HepG2 (cell line): ENCODE measurements at regions not wholly inside any gene's neighbourhood (a gene's known extent, or its start where the extent isn't known, plus 50 kb on each side); places are given as distances from the start of the nearest gene placed in this dataset.

ENCODE experiments used
- ATAC-seq: fragments of 200-7000 bp; cut with Tn5 transposase; 3 replicates; pipeline ENCODE4 v1.9.1; 2020; ENCODE audit warnings: mild to moderate bottlenecking, moderate library complexity
- BruUV-seq: library from RNA; stranded (reverse); fragments of 400-500 nt; replicated peaks from 2 replicates; lab custom pipeline; 2021; lab: Mats Ljungman, UMichigan
- CTCF ChIA-PET: fragments of 300-600 bp; formaldehyde crosslinking; extraction: SDS; loops from one replicate; lab custom pipeline; 2021; ENCODE audit warnings: low total read pairs, inconsistent platforms, low intra/inter-chr PET ratio; lab: Yijun Ruan, JAX
- POLR2A ChIA-PET: fragments of 350-600 bp; sonication (Branson Sonifier 250); formaldehyde crosslinking; loops from one replicate; lab custom pipeline; 2020; ENCODE audit warnings: antibody characterized with exemption, inconsistent platforms; lab: Yijun Ruan, JAX
- DNase-seq: peaks from one replicate; pipeline ENCODE4 v3.0.0-alpha.2; 2015; ENCODE audit warnings: low spot score
- FAIRE-seq: peaks from 3 replicates; lab custom pipeline; 2011; peaks lifted over from hg19 to GRCh38; lab: Jason Lieb, UNC
- H2AFZ ChIP-seq: one replicate; pipeline ENCODE4 v1.6.1; 2011; ENCODE audit warnings: low read length, inconsistent platforms
- H3K27ac ChIP-seq: fragments of 300-600 bp; 3 replicates; pipeline ENCODE4 v1.8.0; 2011; ENCODE audit warnings: mixed run types, mild to moderate bottlenecking, mixed read lengths, low read length, inconsistent platforms; ENCODE audit not compliant: insufficient read depth; ENCODE audit errors: extremely low read length
- H3K27me3 ChIP-seq, 2 experiments: fragments of 200-600 bp in 1 of 2; 2 replicates in 1 of 2; 3 replicates in 1 of 2; pipeline versions ENCODE4 v1.6.0 to v1.8.0; 2011; ENCODE audit warnings: low read length in 2 of 2, mild to moderate bottlenecking in 2 of 2, moderate library complexity in 2 of 2, inconsistent platforms in 1 of 2; ENCODE audit not compliant: insufficient read depth in 2 of 2, control insufficient read depth in 1 of 2
- H3K36me3 ChIP-seq, 2 experiments: fragments of 200-600 bp in 1 of 2; replicated peaks in 1 of 2; 2 replicates in 1 of 2; 3 replicates in 1 of 2; pipeline versions ENCODE4 v1.5.1 to v1.8.0; 2011; ENCODE audit warnings: low read length in 2 of 2, inconsistent platforms in 1 of 2; ENCODE audit not compliant: insufficient read depth in 2 of 2, control insufficient read depth in 1 of 2
- H3K4me1 ChIP-seq: 2 replicates; pipeline ENCODE4 v1.5.1; 2012; ENCODE audit warnings: low read length, inconsistent platforms; ENCODE audit not compliant: insufficient read depth
- H3K4me2 ChIP-seq: 2 replicates; pipeline ENCODE4 v1.6.0; 2011; ENCODE audit warnings: low read depth, low read length, inconsistent platforms
- H3K4me3 ChIP-seq, 3 experiments: fragments of 200-600 bp in 1 of 3; sonication (generic), shearing (Covaris generic) in 1 of 3; replicated peaks in 1 of 3; 2 replicates each; pipeline ENCODE4 v1.5.1; 2011 to 2016; ENCODE audit warnings: low read length in 3 of 3, inconsistent platforms in 2 of 3, low read depth in 2 of 3, mild to moderate bottlenecking in 2 of 3, control low read depth in 1 of 3, mixed read lengths in 1 of 3; ENCODE audit not compliant: insufficient read depth in 1 of 3
- H3K79me2 ChIP-seq: one replicate; pipeline ENCODE4 v1.6.1; 2011; ENCODE audit warnings: low read length, inconsistent platforms; ENCODE audit not compliant: insufficient read depth
- H3K9ac ChIP-seq: 2 replicates; pipeline ENCODE4 v1.6.0; 2011; ENCODE audit warnings: mild to moderate bottlenecking, low read depth, low read length, inconsistent platforms; ENCODE audit not compliant: insufficient read depth
- H3K9me3 ChIP-seq: 2 replicates; pipeline ENCODE4 v1.5.1; 2012; ENCODE audit warnings: mild to moderate bottlenecking, low read length
- H4K20me1 ChIP-seq: 2 replicates; pipeline ENCODE4 v1.6.0; 2011; ENCODE audit warnings: inconsistent platforms, mild to moderate bottlenecking, low read length, moderate library complexity; ENCODE audit not compliant: insufficient read depth
- CSRNP2 ChIP-seq: sonication (generic); formaldehyde crosslinking; conservative IDR thresholded peaks from 2 replicates; pipeline ENCODE4 v1.8.0; 2022; ENCODE audit warnings: low read depth, missing genetic modification reagents
- DR1 ChIP-seq: sonication (generic); formaldehyde crosslinking; IDR thresholded peaks from 2 replicates; pipeline ENCODE4 v1.8.0; 2021; ENCODE audit warnings: mild to moderate bottlenecking, missing genetic modification reagents, inconsistent platforms
- ELF1 ChIP-seq: sonication (generic); formaldehyde crosslinking; IDR thresholded peaks from 2 replicates; pipeline ENCODE4 v1.4.0; 2020; ENCODE audit warnings: missing genetic modification reagents
- HMGXB4 ChIP-seq, 2 experiments: sonication (generic) in 1 of 2; formaldehyde crosslinking in 1 of 2; IDR thresholded peaks; 2 replicates each; pipeline versions ENCODE4 v1.4.0 to v1.6.1; 2018 to 2020; ENCODE audit warnings: missing genetic modification reagents in 2 of 2, borderline replicate concordance in 1 of 2, low read depth in 1 of 2, mild to moderate bottlenecking in 1 of 2, missing biosample characterization in 1 of 2
- RCOR2 ChIP-seq: IDR thresholded peaks from 2 replicates; pipeline ENCODE4 v1.6.1; 2016; ENCODE audit warnings: missing biosample characterization, missing genetic modification reagents
- SMYD3 ChIP-seq: sonication (generic); formaldehyde crosslinking; IDR thresholded peaks from 2 replicates; pipeline ENCODE4 v1.8.1; 2023; ENCODE audit warnings: mild to moderate bottlenecking, missing genetic modification reagents
- SOX5 ChIP-seq: IDR thresholded peaks from 2 replicates; pipeline ENCODE4 v1.6.1; 2016; ENCODE audit warnings: borderline replicate concordance
- ZGPAT ChIP-seq: IDR thresholded peaks from 2 replicates; pipeline ENCODE4 v1.6.1; 2016; ENCODE audit warnings: mild to moderate bottlenecking
- ZNF224 ChIP-seq: sonication (generic); formaldehyde crosslinking; IDR thresholded peaks from 2 replicates; pipeline ENCODE4 v1.5.0; 2020; ENCODE audit warnings: mild to moderate bottlenecking, missing genetic modification reagents
- ZNF329 ChIP-seq: sonication (generic); formaldehyde crosslinking; IDR thresholded peaks from 2 replicates; pipeline ENCODE4 v1.9.0; 2021; ENCODE audit warnings: low read depth, mild to moderate bottlenecking, missing genetic modification reagents
- ZNF350 ChIP-seq: sonication (generic); formaldehyde crosslinking; IDR thresholded peaks from 2 replicates; pipeline ENCODE4 v1.4.0; 2020; ENCODE audit warnings: mild to moderate bottlenecking, low read depth, missing genetic modification reagents, borderline replicate concordance
- ZNF670 ChIP-seq: sonication (generic); formaldehyde crosslinking; IDR thresholded peaks from 2 replicates; pipeline ENCODE4 v1.8.0; 2022; ENCODE audit warnings: mild to moderate bottlenecking, missing genetic modification reagents, borderline replicate concordance
- ZSCAN25 ChIP-seq: sonication (generic); formaldehyde crosslinking; IDR thresholded peaks from 2 replicates; pipeline ENCODE4 v1.8.0; 2022; ENCODE audit warnings: mild to moderate bottlenecking, missing genetic modification reagents
- WGBS: methylation state at CpG from one replicate; pipeline ENCODE4 v1.1.6; 2017; ENCODE audit warnings: low lambda C conversion rate; 5-methylcytosine and 5-hydroxymethylcytosine counted together
- in situ Hi-C: cut with HindIII; loops from 2 replicates; pipeline ENCODE4 v1.10.0; 2017; ENCODE audit warnings: low pct_unique_long_range_greater_than_20kb; ENCODE audit not compliant: extremely low pct_ligation_motif_present
- intact Hi-C: fragments of 100-400 bp; cut with micrococcal nuclease; formaldehyde crosslinking; loops from one replicate; pipeline ENCODE4 v1.10.0; 2022; ENCODE audit not compliant: unreplicated experiment

GRCh38 chr3:18812316-18812715 lies 336.0 kb upstream of the KCNH8 start:
- H2AFZ ChIP-seq, result no peak overlapping the region
- no peaks in the 10 kb centered on the region for H4K20me1 ChIP-seq
- no peak overlapping the region for H3K4me2 ChIP-seq
- CTCF ChIA-PET, result no interaction called here
- BruUV-seq, result no TSS peak
- no peaks in the 10 kb centered on the region for H3K9me3 ChIP-seq
- WGBS, result 2% methylated on average over 3 of the region's 3 CpGs
- H3K79me2 ChIP-seq, result no peaks in the 10 kb centered on the region
- no peaks in the 10 kb centered on the region for H3K27me3 ChIP-seq
- in situ Hi-C loops (no loop called here), intact Hi-C loops (no loop called here)
- no peak for TF ChIP-seq SMYD3
- TF ChIP-seq RCOR2 (CRISPR knock-in tag), result no peak
- no peak for TF ChIP-seq ZNF329
- TF ChIP-seq SOX5 (CRISPR knock-in tag), result no peak
- no peak for TF ChIP-seq ZNF350
- TF ChIP-seq ZGPAT (CRISPR knock-in tag), result no peak
- no peak for TF ChIP-seq ELF1 (CRISPR knock-in tag)
- TF ChIP-seq DR1 (CRISPR knock-in tag), result no peak
- TF ChIP-seq ZNF670 (CRISPR knock-in tag), result no peak
- TF ChIP-seq CSRNP2 (CRISPR knock-in tag), result no peak
- no peak for TF ChIP-seq ZSCAN25 (CRISPR knock-in tag)
- no peak for TF ChIP-seq ZNF224 (CRISPR knock-in tag)
- no peak for TF ChIP-seq HMGXB4 (CRISPR knock-in tag; IDR thresholded peaks at IDR 0.05; ENCODE audit: borderline replicate concordance in 1 of 2, low read depth in 1 of 2)
- TF ChIP-seq, all 625 proteins: peak for 0
- Histone ChIP-seq H3K9ac (no peak overlapping the region), H3K36me3 (no peaks in the 10 kb centered on the region), H3K4me3 (no peak overlapping the region), H3K27ac (no peak overlapping the region), H3K4me1 (no peaks in the 10 kb centered on the region)
- POLR2A ChIA-PET, result no interaction called here
- no peak for DNase-seq
- FAIRE-seq, result no peak
- no peak for ATAC-seq
